PC-3 (cell line): ENCODE measurements at regions not wholly inside any gene's neighbourhood (a gene's known extent, or its start where the extent isn't known, plus 50 kb on each side); places are given as distances from the start of the nearest gene placed in this dataset.

ENCODE experiments used
- EZH2 ChIP-seq: fragments of 300-600 bp; sonication (generic); IDR thresholded peaks from one replicate; pipeline ENCODE4 v1.6.1; 2017; ENCODE audit warnings: antibody characterized with exemption, mild to moderate bottlenecking, low read length; ENCODE audit not compliant: unreplicated experiment
- EZH2phosphoT487 ChIP-seq: fragments of 300-600 bp; sonication (generic); IDR thresholded peaks from 2 replicates; pipeline ENCODE4 v1.6.1; 2018; ENCODE audit warnings: mild to moderate bottlenecking, antibody characterized with exemption, low read length, borderline replicate concordance
- TF ChIP-seq, protein P1 (sequence below): fragments of 300-600 bp; sonication (generic); conservative IDR thresholded peaks from 2 replicates; pipeline ENCODE4 v1.5.1; 2017; ENCODE audit warnings: antibody characterized with exemption, low read depth, mild to moderate bottlenecking, low read length

DNA sequence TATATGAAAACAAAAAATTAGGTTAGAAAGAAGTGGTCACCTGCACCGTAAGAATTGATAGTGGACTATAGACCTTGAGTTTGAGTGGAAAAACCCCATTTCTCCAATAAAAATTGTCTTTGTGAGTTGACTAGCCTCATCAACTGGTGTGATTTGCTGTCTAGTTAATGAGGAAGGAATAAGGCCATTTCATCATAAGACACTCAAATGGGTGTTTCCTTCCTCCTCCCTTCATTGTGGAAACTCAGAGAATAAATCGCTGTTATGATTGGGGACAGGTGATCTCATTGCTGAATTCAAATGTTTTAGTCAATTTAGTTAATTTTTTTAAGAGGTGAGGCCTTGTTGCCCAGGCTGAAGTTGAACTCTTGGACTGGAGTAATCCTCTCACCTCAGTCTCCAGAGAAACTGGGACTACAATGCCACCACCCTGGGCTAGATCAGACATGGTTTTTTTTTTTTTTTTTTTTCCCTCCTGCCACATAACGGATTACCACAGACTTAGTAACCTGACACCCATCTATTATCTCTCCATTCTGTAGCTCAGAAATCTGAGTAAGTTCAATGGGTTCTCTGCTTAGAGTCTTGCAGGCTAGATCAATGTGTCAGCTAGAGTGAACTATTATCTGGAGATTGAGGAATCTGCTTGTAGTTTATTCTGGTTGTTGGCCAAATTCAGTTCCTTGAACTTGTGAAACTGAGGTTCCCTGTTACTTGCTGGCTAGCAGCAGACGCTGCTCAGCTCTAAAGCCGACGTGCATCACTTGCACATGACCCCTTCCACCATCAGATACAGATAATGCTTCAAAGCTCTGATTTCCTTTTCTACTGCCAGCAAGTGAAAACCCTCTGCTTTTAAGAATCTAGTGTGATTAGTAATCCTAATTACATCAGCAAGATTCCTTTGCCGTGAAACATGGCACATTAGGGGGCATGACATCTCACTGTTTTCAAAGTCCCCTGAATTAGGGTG lies 663.8 kb upstream of the CDH9 start:
- TF ChIP-seq EZH2: no peak
- TF ChIP-seq, protein P1, sequence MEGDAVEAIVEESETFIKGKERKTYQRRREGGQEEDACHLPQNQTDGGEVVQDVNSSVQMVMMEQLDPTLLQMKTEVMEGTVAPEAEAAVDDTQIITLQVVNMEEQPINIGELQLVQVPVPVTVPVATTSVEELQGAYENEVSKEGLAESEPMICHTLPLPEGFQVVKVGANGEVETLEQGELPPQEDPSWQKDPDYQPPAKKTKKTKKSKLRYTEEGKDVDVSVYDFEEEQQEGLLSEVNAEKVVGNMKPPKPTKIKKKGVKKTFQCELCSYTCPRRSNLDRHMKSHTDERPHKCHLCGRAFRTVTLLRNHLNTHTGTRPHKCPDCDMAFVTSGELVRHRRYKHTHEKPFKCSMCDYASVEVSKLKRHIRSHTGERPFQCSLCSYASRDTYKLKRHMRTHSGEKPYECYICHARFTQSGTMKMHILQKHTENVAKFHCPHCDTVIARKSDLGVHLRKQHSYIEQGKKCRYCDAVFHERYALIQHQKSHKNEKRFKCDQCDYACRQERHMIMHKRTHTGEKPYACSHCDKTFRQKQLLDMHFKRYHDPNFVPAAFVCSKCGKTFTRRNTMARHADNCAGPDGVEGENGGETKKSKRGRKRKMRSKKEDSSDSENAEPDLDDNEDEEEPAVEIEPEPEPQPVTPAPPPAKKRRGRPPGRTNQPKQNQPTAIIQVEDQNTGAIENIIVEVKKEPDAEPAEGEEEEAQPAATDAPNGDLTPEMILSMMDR: no peak
- TF ChIP-seq EZH2phosphoT487: no peak
